Right cardiac atrium (tissue), 5 donors: ENCODE measurements at regions not wholly inside any gene's neighbourhood (a gene's known extent, or its start where the extent isn't known, plus 50 kb on each side); places are given as distances from the start of the nearest gene placed in this dataset.
A peak's percentile ranks its signal among the peaks of the same experiment; 100 is the strongest.

Experiments
- ATAC-seq, 2 donors: fragments of 200-7000 bp; cut with Tn5 transposase; one replicate each; pipeline versions ENCODE4 v1.8.0 to v1.9.1; 2020; ENCODE audit warnings: moderate library complexity in 2 of 2, mild to moderate bottlenecking in 1 of 2
- DNase-seq, 3 donors: peaks; one replicate each; pipeline ENCODE4 v3.0.0-alpha.2; 2020
- H3K27ac ChIP-seq: one replicate; pipeline ENCODE4 v1.5.1; 2013; ENCODE audit warnings: mild to moderate bottlenecking, low read length, control low read depth, moderate library complexity
- H3K27me3 ChIP-seq: one replicate; pipeline ENCODE4 v1.6.1; 2013; ENCODE audit not compliant: control insufficient read depth, insufficient read depth
- H3K4me1 ChIP-seq: one replicate; pipeline ENCODE4 v1.6.1; 2013; ENCODE audit warnings: low read length; ENCODE audit not compliant: control insufficient read depth, insufficient read depth
- H3K4me3 ChIP-seq: one replicate; pipeline ENCODE4 v1.5.1; 2013; ENCODE audit warnings: low read length, control low read depth
- H3K9me3 ChIP-seq: one replicate; pipeline ENCODE4 v1.6.1; 2013; ENCODE audit warnings: low read length; ENCODE audit not compliant: control insufficient read depth
- WGBS: extraction: QIAGEN DNeasy Blood & Tissue Kit; methylation state at CpG from one replicate; pipeline ENCODE4 v1.1.7; 2013; 5-methylcytosine and 5-hydroxymethylcytosine counted together
- intact Hi-C, 4 donors: fragments of 100-400 bp; cut with DNase I; formaldehyde crosslinking; loops; one replicate each; pipeline versions ENCODE4 v1.11.0 to v1.14.0; 2022 to 2023
- donor health status: healthy with polysubstance abuse.
- donor health status: DM: no; HTN: yes; CAD: no.
- donor health status: DM: no; HTN: no; CAD: no.
- donor health status: DM: no; HTN: yes; CAD: no; lungs with severe emphysema.
- donor health status: DM: yes; HTN: yes; CAD: no.

DNA sequence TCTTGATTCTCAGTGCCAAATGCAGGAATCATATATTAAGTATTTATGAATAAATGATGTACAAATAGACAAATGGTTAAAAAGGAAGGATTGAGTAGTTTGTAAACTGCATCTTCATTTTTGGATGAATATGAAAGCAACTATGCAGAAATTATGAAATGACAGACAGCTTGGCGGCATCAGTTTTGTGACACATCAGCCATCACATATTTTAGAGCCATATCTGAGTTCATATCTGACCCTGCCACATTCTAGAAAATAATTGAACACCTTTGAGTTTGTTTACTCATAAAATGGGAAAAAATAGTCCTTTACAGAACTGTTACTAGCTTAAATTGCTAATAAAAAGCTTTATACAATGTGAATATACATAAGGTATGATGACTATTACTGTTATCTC, 448.2 kb downstream of the KIF20B start:
- intact Hi-C loops, result loop anchor here in 2 of 4 donors (10.0 kb wide), 2 partner anchors 195 to 355 kb away; no protein-coding TSS in a partner anchor
- ATAC-seq, result no peak

DNA sequence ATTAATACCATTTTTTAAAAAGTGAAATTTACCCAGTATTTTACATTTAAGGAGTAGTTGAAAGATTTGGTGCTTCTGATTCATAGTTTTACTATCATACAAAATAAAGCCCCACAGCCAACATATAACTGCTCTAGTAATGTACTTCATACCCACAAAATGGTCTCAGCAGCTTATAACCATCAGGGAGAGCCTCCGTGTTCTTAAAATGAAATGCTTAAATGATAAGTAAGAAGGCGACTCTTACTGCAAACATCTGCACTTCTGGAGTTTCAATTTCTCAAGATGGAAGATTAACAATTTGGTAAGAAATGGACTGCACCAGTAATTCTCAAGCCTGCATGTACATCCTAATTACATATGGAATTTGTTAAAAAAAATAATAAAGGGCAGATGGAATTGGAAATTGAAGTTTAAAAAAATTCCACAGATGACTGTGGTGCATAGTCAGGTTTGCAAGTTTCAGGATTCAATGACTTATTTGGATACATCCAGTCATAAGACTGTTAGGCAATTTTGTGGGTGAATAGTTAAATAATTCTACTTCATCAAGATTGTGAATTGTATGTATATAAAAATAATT, 461.0 kb downstream of the KIF20B start:
- WGBS, result 74% methylated on average over 2 of the region's 2 CpGs
- H3K4me3 ChIP-seq, result no peak overlapping the region
- DNase-seq (no peak), ATAC-seq (no peak)
- no peaks in the 10 kb centered on the region for H3K9me3 ChIP-seq
- intact Hi-C loops, result no loop called here
- no peaks in the 10 kb centered on the region for H3K4me1 ChIP-seq
- H3K27ac ChIP-seq, result no peak overlapping the region
- H3K27me3 ChIP-seq, result no peaks in the 10 kb centered on the region

More for the DNA sequence above, 448.2 kb downstream of the KIF20B start:
- Histone ChIP-seq H3K9me3 (no peaks in the 10 kb centered on the region), H3K4me1 (no peaks in the 10 kb centered on the region), H3K4me3 (no peak overlapping the region), H3K27me3 (no peaks in the 10 kb centered on the region), H3K27ac (no peak overlapping the region)
- no peak for DNase-seq
- WGBS, result 98% methylated on average over 1 of the region's 1 CpG

DNA sequence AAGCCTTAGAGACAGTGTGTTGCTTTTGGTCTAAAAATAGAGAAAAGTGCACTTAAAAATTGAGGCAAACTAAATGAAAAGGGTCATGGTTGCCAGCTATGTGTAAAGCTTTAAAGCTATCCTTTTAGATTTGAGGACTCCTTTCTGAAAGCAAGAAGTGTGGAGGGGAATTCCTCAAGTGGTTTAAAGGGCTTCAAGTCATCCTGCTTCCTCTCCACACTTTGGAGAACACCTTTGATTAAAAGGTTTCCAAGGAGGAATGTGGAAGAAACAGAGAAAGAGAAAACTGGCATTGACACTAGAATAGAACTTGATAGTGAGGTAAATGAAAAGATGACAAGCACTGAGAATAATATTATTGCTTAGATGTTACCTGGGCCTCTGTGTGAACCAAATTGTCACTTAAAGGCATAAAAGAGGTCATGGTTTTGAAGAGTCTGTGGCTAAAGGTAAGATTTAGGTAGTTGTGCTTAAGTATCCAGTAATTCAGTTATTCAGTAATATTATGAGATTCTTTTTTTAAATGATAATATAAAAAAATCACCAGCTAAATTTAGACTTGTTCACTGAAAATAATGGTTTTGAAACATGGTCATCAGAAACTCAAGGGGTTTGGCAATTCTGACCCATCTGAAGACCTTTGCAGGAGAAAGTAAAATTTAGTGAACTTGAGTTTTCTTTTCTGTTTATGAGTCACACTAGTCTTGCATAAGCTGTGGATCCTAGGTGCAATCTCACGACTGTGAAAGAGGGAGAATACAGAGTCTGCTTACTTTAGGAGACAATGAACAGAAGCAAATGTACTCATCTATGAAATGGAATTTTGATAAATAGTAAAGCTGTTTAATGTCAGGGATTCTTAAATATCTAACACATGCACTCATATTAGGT, 466.0 kb downstream of the KIF20B start:
- DNase-seq (no peak), ATAC-seq (no peak)
- Histone ChIP-seq H3K9me3 (no peaks in the 10 kb centered on the region), H3K27ac (no peak overlapping the region), H3K4me1 (no peaks in the 10 kb centered on the region), H3K27me3 (no peaks in the 10 kb centered on the region), H3K4me3 (no peak overlapping the region)
- intact Hi-C loops, result no loop called here
- 20% methylated on average over 1 of the region's 1 CpG for WGBS

GRCh38 chr10:90168244-90168643, 466.9 kb downstream of the KIF20B start:
- 83% methylated on average over 7 of the region's 7 CpGs for WGBS
- Histone ChIP-seq H3K4me3 (no peak overlapping the region), H3K27me3 (no peaks in the 10 kb centered on the region), H3K27ac (no peak overlapping the region), H3K4me1 (no peaks in the 10 kb centered on the region), H3K9me3 (no peaks in the 10 kb centered on the region)
- DNase-seq (no peak), ATAC-seq (no peak)
- intact Hi-C loops, result no loop called here

GRCh38 chr10:90171014-90171722, 469.8 kb downstream of the KIF20B start:
- no peaks in the 10 kb centered on the region for H3K4me1 ChIP-seq
- H3K27me3 ChIP-seq, result no peaks in the 10 kb centered on the region
- DNase-seq, result no peak
- intact Hi-C loops, result no loop called here
- ATAC-seq, result no peak
- 58% methylated on average over 2 of the region's 2 CpGs for WGBS
- no peak overlapping the region for H3K27ac ChIP-seq
- H3K9me3 ChIP-seq, result no peaks in the 10 kb centered on the region
- H3K4me3 ChIP-seq, result no peak overlapping the region

- Histone ChIP-seq H3K27ac (no peak overlapping the region), H3K4me3 (no peak overlapping the region), H3K4me1 (no peaks in the 10 kb centered on the region), H3K27me3 (no peaks in the 10 kb centered on the region), H3K9me3 (no peaks in the 10 kb centered on the region)
- no peak for ATAC-seq
- WGBS, result 68% methylated on average over 3 of the region's 3 CpGs
- no peak for DNase-seq
- intact Hi-C loops, result no loop called here
These were observed 473.1 kb downstream of the KIF20B start for GRCh38 chr10:90174531-90174930.

DNA sequence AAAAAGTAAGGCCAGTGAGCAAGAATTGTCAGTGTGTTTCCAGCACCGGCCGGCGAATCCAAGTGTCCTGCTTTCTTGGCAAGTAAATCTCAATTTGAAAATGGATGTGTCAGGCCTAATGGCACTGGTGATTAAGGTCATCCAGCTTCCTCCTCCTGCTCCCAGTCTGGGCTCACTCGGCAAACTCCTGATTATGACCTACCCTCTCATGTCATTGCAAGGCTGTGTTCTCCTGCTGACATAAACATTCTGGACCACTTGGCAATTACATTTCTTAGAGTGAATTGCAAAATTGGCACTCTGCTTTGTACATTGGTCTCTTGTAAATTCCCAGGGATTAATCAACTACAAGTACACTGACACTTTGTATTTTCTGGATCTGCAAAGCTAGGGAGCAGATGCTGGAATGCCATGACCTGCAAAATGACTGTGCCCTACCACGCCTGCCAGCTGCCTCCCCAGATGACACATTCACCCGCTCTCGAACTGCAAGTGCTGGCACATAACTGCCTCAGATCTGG, 473.8 kb downstream of the KIF20B start:
- H3K4me3 ChIP-seq, result no peak overlapping the region
- ATAC-seq, result peak; percentile 89 to 95
- no peaks in the 10 kb centered on the region for H3K9me3 ChIP-seq
- 37% methylated on average over 7 of the region's 7 CpGs for WGBS
- peak; percentile 44 to 81 (median 54) for DNase-seq
- no peak overlapping the region for H3K27ac ChIP-seq
- intact Hi-C loops, result no loop called here
- H3K27me3 ChIP-seq, result no peaks in the 10 kb centered on the region
- no peaks in the 10 kb centered on the region for H3K4me1 ChIP-seq

GRCh38 chr10:90179696-90180407, 478.5 kb downstream of the KIF20B start:
- 68% methylated on average over 5 of the region's 5 CpGs for WGBS
- peak in 2 of 3 donors; percentile 13 to 37 for DNase-seq

GRCh38 chr10:90180886-90181691, 479.7 kb downstream of the KIF20B start:
- Histone ChIP-seq H3K27me3 (no peaks in the 10 kb centered on the region), H3K4me1 (no peaks in the 10 kb centered on the region), H3K9me3 (no peaks in the 10 kb centered on the region), H3K27ac (no peak overlapping the region), H3K4me3 (no peak overlapping the region)
- DNase-seq (no peak), ATAC-seq (peak in 1 of 2 donors; percentile 31)
- WGBS, result 63% methylated on average over 7 of the region's 7 CpGs
- intact Hi-C loops, result no loop called here

More at GRCh38 chr10:90179696-90180407, 478.5 kb downstream of the KIF20B start:
- no peak overlapping the region for H3K4me3 ChIP-seq
- H3K4me1 ChIP-seq, result no peaks in the 10 kb centered on the region
- intact Hi-C loops, result no loop called here
- no peak overlapping the region for H3K27ac ChIP-seq
- H3K9me3 ChIP-seq, result no peaks in the 10 kb centered on the region
- H3K27me3 ChIP-seq, result no peaks in the 10 kb centered on the region
- peak; percentile 81 to 84 for ATAC-seq

GRCh38 chr10:90192825-90193224, 491.4 kb downstream of the KIF20B start:
- H3K27me3 ChIP-seq, result no peaks in the 10 kb centered on the region
- ATAC-seq, result no peak
- no peak for DNase-seq
- no peak overlapping the region for H3K4me3 ChIP-seq
- WGBS, result 30% methylated on average over 1 of the region's 1 CpG
- H3K9me3 ChIP-seq, result no peaks in the 10 kb centered on the region
- no peaks in the 10 kb centered on the region for H3K4me1 ChIP-seq
- H3K27ac ChIP-seq, result no peak overlapping the region
- intact Hi-C loops, result no loop called here
